Stimulated activated CD8-positive, alpha-beta memory T cell treated with anti-CD3 and anti-CD28 coated beads, Interleukin-2, amount 100 ng/mL, for 1 hour (primary cell): ENCODE measurements at regions not wholly inside any gene's neighbourhood (a gene's known extent, or its start where the extent isn't known, plus 50 kb on each side); places are given as distances from the start of the nearest gene placed in this dataset.
"Not testable (repeated sequence)": the region's sequence is repeated elsewhere in the genome, so short reads cannot be mapped to it uniquely, and the experiment has no call there.

ENCODE experiments used
- DNase-seq, 2 donors: peaks; one replicate each; pipeline ENCODE4 v3.0.0-alpha.2; 2020; ENCODE audit warnings: low read depth in 2 of 2

DNA sequence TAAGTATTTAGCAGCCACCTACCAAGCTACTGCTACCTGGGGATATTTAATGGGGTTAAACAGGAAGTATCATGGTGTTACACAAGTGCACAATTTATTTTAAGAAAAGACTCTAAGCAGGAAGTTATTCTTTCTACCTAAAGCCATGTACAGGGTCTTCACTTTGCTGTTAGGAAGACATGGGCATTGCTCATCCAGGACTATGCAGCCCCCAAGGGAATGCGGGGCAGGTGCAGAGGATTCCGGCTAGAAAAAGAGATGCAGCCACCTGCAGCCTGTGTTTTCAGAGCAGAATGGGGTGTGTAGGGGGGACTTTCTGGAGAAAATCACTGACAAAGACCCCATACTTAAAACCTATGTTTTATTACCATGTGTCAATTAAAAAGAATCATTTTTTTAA lies 399.1 kb upstream of the NOX3 start:
- no peak for DNase-seq

DNA sequence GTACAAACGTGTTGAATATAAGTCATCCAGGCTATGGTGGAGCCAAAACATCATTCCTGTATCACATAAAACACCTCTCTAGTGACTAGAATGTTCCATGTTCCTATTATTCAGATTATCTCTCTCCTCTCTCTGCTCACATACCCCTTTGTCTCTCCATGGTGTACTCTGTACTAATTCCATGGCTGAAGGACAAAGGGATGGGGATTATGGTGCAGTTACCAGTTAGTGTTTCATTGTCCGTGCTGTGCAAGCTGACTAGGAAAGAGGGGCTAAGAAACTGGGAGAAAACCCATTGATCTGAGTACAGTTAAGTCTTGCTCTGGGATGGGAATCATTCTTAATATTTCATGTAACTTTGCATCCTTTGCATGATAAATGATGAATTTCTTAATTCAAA lies 397.4 kb upstream of the NOX3 start:
- DNase-seq, result no peak

DNA sequence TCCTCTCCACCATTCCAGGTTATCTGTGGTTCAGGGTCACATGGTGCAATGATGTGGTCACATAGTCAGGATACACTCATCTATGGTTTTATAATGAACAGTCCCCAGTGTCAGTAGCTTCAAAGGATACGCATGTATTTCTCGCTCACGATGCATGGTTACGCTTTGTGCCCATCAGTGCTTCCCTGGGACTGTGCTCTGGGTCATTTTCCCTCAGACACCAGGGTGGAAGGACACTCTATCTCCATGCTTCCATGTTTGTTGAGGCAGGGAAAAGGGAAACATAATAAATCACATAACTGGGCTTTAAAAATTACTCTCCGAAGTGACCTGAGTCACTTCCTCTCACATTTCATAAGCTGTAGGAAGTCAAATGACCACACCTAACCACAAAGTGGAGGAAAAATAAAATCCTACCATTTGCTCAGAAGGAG lies 394.8 kb upstream of the NOX3 start:
- DNase-seq, result no peak

DNA sequence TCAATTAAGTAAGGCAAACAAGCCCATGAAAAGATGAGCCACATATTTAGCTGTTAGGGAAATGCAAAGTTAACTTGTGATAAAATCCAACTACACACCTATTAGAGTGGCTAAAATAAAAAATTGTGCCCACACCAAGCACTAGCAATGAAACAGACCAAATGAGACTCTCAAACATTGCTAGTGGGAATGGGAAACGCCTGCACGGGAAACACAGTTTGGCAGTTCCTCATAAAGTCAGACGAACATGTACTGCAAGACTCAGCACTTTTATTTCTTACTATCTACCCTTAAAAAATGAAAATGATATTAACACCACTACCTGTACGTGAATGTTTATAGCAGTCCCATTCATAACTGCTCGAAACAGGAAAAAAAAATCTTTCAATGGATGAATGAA lies 392.1 kb upstream of the NOX3 start:
- DNase-seq, result no peak

DNA sequence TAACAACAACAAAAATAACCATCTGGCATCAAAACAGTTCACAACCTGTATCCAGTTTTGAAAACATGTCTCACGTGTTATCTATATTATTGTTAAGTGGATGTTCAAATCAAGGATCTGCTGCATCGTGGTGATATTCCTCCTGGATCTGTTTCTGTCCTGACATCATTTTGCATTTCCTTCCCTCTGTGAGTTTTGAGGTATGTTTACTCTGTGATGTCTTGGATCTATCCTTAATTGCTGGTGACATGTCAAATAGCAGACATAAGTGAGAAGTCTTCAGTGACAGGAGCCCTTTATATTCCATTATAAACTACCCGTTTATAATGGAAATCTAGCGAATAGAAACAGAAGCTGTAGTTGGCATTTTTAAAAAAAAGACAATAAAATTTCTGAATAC lies 381.8 kb upstream of the NOX3 start:
- DNase-seq, result no peak

DNA sequence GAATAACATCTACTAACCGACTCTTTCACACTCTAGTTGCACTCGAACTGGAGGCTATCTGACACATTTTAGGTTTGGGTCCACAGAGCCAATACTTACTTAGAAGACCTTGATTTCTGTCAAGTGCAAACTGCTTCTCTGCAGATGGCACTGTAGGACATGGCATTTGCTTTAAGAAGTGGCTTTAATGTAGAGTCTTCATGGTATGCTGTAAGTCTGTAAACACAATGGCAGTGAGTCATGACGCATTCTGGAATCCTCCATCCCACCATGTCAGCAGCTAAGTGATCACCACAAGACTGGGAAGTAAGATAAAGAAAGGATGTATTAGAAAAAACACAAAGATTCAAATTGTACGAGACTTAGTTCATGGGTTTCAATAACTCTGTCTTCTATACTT lies 377.0 kb upstream of the NOX3 start:
- no peak for DNase-seq

DNA sequence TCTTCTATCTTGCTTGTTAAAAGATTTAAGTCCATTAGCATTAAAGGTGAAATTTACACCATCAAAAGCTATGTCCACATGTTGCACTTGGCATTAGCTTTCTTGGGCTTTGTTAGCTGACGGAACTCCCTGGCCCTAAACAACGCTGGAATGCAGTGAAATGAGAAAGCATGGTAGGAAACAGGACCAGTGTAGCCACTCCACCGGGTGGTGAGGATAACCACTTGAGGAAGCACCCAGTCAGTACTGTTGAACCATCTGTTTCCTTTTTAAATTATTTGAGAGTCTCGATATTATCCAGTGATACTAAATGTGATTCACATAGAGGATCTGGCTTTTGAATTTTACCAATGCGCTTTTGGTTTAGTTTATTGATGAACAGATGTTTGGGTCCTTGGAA lies 374.9 kb upstream of the NOX3 start:
- no peak for DNase-seq

DNA sequence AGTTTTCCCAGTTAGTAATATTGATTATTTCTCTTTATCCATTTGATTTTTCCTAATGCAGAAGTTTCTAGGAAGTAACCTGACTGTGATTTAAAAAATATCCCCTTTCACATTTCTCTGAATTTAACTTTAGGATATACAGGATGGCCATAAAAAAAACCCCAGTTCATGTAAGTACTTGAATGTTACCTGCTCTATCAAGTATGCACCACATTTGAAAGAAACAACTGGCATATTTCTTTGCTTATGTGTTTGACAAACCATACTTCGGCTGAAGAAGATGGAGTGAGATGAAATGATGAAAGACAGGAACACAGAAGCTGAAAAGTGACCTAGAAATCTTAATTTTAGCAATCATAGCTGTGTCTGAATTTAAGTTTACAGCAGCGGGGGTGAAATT lies 374.0 kb upstream of the NOX3 start:
- DNase-seq, result no peak

DNA sequence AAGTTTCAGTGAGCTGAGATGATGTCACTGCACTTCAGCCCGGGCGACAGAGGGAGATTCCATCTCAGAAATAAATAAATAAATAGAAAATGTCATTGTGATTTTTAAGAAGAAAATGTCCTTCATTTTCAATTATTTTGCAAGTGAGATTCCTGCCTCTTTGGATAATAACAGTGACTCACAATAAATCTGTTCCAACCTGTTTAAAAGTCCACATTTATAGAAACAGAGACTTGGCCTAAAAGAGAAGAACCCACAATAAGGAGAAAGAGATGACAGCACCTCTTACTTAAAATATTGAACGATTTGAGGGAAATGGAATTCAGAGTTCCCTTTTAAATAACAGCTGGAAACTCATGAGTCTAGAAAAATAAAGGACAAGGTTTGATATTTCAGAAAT lies 373.4 kb upstream of the NOX3 start:
- no peak for DNase-seq

DNA sequence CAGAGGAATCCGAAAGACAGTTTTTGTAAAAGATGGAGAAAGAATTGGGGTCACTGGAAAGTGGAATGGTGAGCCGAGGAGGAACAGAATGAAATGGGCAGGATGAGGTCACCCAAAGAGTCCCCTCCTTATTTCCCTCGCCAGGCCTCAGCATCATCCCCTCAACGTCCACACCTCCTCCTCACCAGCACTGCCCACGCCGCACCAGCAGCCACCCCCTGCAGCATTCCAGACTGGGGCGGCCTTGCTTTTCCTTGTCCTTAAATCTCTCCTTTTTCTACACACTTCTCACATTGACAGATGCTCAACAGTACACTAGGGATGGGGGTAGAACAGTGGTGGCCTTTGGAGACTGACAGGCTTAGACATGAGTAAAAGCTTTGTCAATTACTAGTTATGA lies 363.1 kb upstream of the NOX3 start:
- no peak for DNase-seq

DNA sequence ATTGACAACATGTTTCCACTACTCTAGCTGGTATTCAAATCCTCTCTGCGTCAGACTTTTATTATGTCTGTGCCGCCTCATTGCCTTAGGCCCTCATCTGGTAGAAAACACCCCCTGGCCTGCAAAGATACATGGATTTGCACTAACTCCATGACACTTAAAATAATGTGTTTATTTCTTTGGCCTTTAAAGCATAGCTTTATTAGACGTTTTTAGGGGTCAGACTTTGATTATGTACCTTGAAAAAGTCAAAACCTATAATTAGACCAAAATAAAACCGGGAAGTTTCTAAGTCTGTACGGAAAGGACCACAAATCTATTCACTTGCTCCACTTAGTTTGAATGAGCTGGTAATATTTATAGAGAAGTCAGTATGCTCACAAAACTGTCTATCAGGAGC lies 357.9 kb upstream of the NOX3 start:
- no peak for DNase-seq

DNA sequence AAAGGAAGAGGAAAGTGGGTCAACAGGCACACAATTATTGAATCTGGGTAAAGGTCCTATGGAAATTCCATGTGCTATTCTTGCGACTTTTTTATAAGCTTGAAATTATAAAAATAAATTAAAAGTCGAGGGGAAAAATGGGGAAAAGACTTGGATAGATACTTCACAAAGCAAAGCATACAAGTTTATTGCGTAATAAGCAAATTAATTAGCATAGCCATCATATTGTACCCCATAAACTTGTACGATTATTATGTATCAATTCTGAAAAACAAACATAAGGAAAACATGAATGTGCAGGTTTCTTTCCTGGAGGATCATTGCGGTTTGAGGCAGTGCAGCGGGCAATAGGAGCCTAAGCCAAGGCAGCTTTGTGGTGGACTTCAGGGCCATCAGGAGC lies 351.6 kb upstream of the NOX3 start:
- no peak for DNase-seq

DNA sequence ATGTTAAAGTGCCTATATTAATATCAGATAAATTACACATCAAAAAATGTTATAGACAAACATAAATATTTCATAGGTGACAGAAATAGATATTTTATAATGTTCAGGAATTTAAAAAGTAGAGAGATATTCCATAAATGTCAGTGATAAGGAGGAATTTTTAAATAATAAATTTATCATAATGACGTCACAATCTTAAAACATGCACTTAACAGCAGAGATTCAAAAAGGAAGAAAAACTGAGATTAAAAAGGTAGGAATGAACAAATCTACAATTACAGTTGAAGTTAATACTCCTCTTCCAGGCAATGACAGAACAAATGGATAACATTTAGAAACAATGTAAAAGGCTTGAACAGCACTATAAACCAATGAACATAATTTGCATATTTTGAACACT lies 345.4 kb upstream of the NOX3 start:
- DNase-seq, result no peak

DNA sequence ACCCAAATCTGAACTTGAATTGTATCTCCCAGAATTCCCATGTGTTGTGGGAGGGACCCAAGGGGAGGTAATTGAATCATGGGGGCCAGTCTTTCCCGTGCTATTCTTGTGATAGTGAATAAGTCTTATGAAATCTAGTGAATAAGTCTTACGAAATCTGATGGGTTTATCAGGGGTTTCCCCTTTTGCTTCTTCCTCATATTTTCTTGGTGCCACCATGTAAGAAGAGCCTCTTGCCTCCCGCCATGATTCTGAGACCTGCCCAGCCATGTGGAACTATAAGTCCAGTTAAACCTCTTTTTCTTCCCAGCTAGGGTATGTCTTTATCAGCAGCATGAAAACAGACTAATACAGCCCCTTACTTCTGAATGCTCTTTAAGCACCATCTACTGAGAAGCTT lies 343.2 kb upstream of the NOX3 start:
- DNase-seq, result not testable (repeated sequence)

DNA sequence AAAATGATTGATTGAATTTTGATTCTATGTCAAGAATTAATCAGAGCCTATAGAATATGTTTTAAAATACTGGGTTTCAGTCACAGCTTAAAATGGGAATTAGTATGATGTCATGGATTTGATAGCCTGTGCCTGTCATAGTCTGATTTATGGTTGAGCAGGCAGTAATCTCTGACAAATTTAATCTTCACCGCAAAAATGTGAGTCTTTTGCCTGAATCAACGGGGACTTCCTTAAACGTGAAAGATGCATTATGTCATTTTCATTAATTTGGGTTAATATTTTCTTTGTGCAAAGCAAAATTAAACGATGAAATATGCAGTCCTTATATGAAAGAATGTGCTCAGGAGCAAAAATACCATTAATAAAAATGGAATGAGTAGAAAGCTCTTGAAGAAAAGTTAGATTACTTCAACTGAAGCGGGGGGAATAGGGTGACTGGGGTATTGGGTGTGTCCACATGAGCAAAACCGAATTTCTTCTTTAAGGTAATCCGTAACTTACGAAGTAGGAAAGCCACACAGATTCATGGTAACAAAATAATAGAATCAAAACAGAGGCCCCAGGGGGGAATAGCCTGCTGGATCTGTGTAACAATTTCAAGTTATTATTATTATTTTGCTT lies 339.6 kb upstream of the NOX3 start:
- no peak for DNase-seq

DNA sequence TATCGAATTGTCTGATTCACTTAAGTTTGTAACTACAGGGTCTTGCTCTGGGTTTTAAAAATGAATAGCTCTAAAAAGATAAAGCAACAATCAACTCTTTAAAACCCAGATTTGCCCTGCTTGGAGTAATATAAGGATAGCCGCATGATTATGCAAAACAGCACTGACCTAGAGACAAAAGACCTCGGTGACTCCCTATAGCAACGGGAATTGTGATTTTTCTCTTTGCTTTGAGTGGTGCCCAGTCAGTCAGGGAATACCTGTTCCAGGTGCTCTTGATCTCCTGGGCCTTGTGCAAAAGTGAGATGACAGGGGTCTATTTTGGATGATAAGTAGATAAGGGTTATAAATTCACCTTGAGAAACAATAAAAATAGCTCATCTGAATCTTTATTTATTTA lies 336.3 kb upstream of the NOX3 start:
- no peak for DNase-seq

DNA sequence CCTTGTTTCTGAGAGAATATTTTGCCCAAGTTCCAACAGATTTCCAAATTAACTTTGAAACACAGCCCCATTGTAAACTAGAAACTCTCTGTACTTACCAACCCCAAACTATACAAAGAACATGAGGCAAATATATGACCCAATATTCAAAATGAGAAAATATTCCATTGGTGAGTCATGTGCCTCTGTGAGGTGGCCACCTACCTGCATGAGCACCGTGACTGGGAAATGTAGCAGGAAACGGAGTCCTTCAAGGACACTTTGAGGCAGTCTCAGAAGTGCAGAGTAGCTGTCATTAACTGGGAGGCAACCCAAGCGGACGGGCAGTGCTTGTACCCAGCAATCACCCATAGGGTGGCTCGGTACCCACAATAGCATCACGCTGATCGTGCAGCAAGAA lies 335.5 kb upstream of the NOX3 start:
- no peak for DNase-seq

DNA sequence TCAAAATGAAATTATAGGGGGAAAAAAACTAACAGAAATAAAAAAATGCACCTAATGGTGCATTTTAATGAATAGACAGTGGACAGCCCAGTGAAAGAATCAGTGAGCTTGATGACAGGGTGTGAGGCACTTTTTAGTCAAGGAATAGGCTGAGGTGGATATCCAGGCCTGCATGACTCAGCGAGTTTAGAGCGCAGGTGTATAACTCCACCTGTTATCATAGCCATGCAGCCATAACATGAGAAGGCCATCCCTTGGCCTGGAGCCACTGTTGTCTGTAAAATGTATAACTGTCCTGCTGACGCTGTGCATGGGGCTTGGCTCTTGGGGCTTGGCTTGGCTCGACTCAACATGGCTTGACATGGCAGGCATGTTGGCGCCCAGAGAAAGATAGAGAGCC lies 331.5 kb upstream of the NOX3 start:
- no peak for DNase-seq

DNA sequence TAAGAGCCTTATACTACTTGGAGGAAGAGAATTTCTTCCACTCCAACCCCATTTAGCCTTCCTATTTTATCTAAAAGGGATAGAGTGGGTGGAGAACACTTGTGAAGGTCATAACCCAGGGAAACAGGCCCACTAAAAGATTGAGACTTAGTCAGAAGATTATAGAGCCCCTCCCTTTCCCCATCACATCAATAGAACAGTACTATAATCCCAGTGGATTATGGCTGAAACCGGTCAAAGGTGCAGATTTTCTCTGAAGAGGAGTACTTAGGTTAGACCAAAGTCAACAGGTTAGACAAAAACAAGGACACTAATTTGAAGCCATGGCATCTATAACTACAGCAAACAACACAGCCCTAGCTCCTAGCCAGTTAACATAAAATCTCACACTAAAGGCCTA lies 330.9 kb upstream of the NOX3 start:
- DNase-seq, result no peak

DNA sequence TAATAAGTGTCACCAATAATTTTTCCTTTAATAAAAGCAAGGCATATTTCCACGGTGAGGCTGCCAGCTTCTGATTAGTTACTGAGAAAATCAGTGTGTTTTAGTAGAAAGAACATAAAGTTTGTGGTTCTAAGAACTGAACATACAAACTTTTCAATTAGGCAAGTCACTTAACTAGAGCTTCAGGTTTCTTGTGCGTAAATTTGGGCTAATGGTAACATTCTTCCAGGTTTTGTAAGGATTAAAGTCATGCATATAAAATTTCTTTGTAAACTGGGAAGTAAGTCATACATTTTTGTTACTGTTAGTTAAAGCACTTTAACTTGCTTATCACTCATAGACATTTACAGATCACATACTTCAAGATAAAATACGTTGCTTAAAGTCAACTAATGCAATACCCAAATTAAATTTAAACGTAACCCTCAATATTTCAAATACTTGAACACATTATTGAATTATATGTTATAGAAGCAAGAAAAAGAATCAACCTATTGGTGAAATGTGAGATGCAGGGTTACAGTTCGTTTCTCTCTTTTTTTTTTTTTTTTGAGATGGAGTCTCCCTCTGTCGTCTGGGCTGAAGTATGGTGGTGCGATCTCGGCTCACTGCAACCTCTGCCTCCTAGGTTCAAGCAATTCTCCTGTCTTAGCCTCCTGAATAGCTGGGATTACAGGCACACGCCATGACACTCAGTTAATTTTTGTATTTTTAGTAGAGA lies 327.3 kb upstream of the NOX3 start:
- no peak for DNase-seq

DNA sequence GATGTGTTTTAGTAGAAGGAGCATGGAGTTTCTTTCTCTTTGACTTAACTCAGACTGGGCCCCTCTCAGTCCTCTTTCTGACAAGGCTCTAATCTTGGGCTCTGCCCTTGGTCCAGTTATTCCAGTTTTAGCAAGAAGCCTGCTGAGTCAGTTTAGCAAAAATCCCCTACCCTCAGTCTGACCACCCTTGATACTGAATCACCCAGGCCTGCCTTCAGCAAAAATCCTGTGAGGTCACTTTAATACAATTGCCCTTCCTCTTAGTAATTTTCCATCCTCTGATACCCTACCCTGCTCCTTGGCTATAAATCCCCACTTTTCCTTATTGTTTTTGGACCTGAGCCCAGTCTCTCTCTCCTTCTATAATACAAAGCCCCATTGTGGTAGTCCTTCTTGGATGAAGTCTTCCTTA lies 326.7 kb upstream of the NOX3 start:
- DNase-seq, result no peak

DNA sequence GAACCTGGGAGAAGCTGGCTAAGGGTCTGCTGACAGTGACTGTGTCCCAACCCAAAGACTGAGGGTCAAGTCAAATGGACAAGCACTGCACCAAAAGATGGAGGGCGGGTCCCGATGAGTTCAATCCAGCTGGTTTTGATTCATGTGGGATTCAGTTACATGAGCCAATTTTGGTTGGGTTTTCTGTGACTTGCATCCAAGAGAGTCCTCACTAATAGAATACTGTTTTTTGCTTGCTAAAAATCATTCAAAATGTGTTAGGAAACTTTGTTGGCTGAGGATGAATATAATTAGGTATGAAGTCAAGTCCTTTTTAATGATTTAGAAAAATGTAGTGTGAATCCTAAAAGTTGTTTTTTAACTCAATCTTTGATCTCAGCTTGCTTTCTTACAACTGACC lies 323.8 kb upstream of the NOX3 start:
- DNase-seq, result no peak

DNA sequence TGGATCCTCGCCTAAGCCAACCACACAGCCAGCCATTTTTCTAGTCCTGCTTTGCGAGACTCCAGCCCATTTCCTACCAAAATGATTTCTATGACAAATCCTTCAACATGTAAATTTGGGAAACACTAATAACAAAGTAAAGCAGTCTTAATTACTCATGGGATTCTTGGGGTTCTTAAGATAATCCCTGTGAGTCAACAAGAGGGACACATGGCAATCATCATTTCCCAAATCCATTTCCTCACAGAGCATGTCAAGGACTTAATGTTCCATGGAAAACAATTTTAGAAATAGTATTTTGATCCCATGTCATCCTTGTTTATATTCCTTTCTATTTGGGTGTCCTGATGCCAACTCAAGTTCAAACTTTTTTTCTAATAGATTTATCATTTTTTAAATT lies 322.7 kb upstream of the NOX3 start:
- DNase-seq, result no peak

DNA sequence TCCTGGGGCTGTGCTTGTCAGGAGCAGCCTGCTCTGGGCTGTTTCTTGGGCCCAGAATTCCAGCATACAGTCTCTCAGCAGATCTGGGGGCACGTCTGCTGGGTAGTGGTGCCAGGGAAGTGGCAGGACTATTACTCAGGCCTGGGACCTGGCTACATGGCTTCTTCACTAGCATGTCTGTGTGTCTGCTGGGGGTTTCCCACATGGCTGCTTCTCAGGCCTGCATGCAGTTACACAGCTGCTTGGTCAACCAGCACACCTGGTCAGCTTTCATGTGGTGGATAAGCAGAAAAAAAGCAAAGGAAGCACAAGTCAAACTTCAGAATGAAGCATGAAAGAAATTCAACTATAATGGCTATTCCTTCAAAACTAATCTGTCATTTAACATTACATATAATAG lies 316.2 kb upstream of the NOX3 start:
- no peak for DNase-seq
